DMS 273 (cell line): ENCODE measurements at regions not wholly inside any gene's neighbourhood (a gene's known extent, or its start where the extent isn't known, plus 50 kb on each side); places are given as distances from the start of the nearest gene placed in this dataset.
A peak's percentile ranks its signal among the peaks of the same experiment; 100 is the strongest.

Source experiments
- DNase-seq: peaks from one replicate; lab custom pipeline; 2025; ENCODE audit not compliant: unreplicated experiment; lab: John Stamatoyannopoulos, UW

GRCh38 chr11:134915881-134916280 lies 503.8 kb upstream of the B3GAT1 start:
- DNase-seq = no peak

- DNase-seq = no peak
Observed at GRCh38 chr11:134915212-134915611, 503.2 kb upstream of the B3GAT1 start.

- no peak for DNase-seq
Observed at GRCh38 chr11:134913999-134914590, 502.1 kb upstream of the B3GAT1 start.

- DNase-seq = no peak
Observed at GRCh38 chr11:134913391-134913790, 501.3 kb upstream of the B3GAT1 start.

GRCh38 chr11:134911514-134912180 lies 499.6 kb upstream of the B3GAT1 start:
- no peak for DNase-seq

GRCh38 chr11:134908583-134908982 lies 496.5 kb upstream of the B3GAT1 start:
- no peak for DNase-seq

- DNase-seq = no peak
Observed at GRCh38 chr11:134907636-134908035, 495.6 kb upstream of the B3GAT1 start.

- no peak for DNase-seq
Observed at GRCh38 chr11:134906356-134906955, 494.4 kb upstream of the B3GAT1 start.

GRCh38 chr11:134905928-134906327 lies 493.9 kb upstream of the B3GAT1 start:
- peak; percentile 39 for DNase-seq

- peak; percentile 39 for DNase-seq
Observed at GRCh38 chr11:134905517-134905916, 493.5 kb upstream of the B3GAT1 start.

- DNase-seq = no peak
Observed at GRCh38 chr11:134904103-134904790, 492.2 kb upstream of the B3GAT1 start.

GRCh38 chr11:134901955-134902918 lies 490.2 kb upstream of the B3GAT1 start:
- DNase-seq = no peak

GRCh38 chr11:134901542-134901941 lies 489.5 kb upstream of the B3GAT1 start:
- DNase-seq = no peak

- DNase-seq = no peak
Observed at GRCh38 chr11:134893810-134894685, 482.0 kb upstream of the B3GAT1 start.

GRCh38 chr11:134890446-134890845 lies 478.4 kb upstream of the B3GAT1 start:
- DNase-seq = no peak

- DNase-seq = no peak
Observed at GRCh38 chr11:134889832-134890231, 477.8 kb upstream of the B3GAT1 start.

GRCh38 chr11:134888821-134889220 lies 476.8 kb upstream of the B3GAT1 start:
- DNase-seq = no peak

GRCh38 chr11:134887896-134888295 lies 475.9 kb upstream of the B3GAT1 start:
- no peak for DNase-seq

- DNase-seq = no peak
Observed at GRCh38 chr11:134883484-134883883, 471.4 kb upstream of the B3GAT1 start.
